ENCODE measurements at regions not wholly inside any gene's neighbourhood (a gene's known extent, or its start where the extent isn't known, plus 50 kb on each side); places are given as distances from the start of the nearest gene placed in this dataset.

- no peak overlapping the region for H3K4me3 ChIP-seq (ENCODE audit: low read length)
- no peaks in the 10 kb centered on the region for H4K20me1 ChIP-seq (ENCODE audit: insufficient read depth)
- H3K36me3 ChIP-seq (ENCODE audit: insufficient read depth, low read length), result no peaks in the 10 kb centered on the region
- no peak overlapping the region for H2AFZ ChIP-seq (ENCODE audit: low read depth, low read length)
- no peaks in the 10 kb centered on the region for H3K9me2 ChIP-seq (ENCODE audit: insufficient read depth, low read length)
- peaks cover 5% of the 10 kb centered on the region for H3F3A ChIP-seq (ENCODE audit: insufficient read depth, low read length, poor library complexity, severe bottlenecking)
- no peaks in the 10 kb centered on the region for H3K79me2 ChIP-seq (replicated peaks; ENCODE audit: insufficient read depth, low read length)
- H3K27ac ChIP-seq (ENCODE audit: low read length), result no peak overlapping the region
- no peak overlapping the region for H3K9ac ChIP-seq (ENCODE audit: low read length)
- no peaks in the 10 kb centered on the region for H3K9me3 ChIP-seq (ENCODE audit: low read length)
- H3K27me3 ChIP-seq (ENCODE audit: insufficient read depth, low read depth, low read length), result no peaks in the 10 kb centered on the region
- no peak for TF ChIP-seq SMC3 (conservative IDR thresholded peaks at IDR 0.05; ENCODE audit: poor library complexity)
- TF ChIP-seq, protein P1, sequence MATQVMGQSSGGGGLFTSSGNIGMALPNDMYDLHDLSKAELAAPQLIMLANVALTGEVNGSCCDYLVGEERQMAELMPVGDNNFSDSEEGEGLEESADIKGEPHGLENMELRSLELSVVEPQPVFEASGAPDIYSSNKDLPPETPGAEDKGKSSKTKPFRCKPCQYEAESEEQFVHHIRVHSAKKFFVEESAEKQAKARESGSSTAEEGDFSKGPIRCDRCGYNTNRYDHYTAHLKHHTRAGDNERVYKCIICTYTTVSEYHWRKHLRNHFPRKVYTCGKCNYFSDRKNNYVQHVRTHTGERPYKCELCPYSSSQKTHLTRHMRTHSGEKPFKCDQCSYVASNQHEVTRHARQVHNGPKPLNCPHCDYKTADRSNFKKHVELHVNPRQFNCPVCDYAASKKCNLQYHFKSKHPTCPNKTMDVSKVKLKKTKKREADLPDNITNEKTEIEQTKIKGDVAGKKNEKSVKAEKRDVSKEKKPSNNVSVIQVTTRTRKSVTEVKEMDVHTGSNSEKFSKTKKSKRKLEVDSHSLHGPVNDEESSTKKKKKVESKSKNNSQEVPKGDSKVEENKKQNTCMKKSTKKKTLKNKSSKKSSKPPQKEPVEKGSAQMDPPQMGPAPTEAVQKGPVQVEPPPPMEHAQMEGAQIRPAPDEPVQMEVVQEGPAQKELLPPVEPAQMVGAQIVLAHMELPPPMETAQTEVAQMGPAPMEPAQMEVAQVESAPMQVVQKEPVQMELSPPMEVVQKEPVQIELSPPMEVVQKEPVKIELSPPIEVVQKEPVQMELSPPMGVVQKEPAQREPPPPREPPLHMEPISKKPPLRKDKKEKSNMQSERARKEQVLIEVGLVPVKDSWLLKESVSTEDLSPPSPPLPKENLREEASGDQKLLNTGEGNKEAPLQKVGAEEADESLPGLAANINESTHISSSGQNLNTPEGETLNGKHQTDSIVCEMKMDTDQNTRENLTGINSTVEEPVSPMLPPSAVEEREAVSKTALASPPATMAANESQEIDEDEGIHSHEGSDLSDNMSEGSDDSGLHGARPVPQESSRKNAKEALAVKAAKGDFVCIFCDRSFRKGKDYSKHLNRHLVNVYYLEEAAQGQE (IDR thresholded peaks at IDR 0.05; ENCODE audit: borderline replicate concordance), result no peak
- TF ChIP-seq TAF1 (IDR thresholded peaks at IDR 0.05; ENCODE audit: low read depth), result no peak
- no peak for TF ChIP-seq EZH2 (IDR thresholded peaks at IDR 0.05; ENCODE audit: borderline replicate concordance, insufficient read depth, low read length, poor library complexity, severe bottlenecking)
- TF ChIP-seq RAD21 (conservative IDR thresholded peaks at IDR 0.05), result no peak
- no peak for TF ChIP-seq EP300 (conservative IDR thresholded peaks at IDR 0.05; ENCODE audit: poor library complexity, severe bottlenecking)
- TF ChIP-seq MXI1 (conservative IDR thresholded peaks at IDR 0.05; ENCODE audit: poor library complexity, severe bottlenecking), result no peak
- no peak for TF ChIP-seq CTCF (IDR thresholded peaks at IDR 0.05; ENCODE audit: poor library complexity, severe bottlenecking)
- no peak for TF ChIP-seq POLR2AphosphoS5 (IDR thresholded peaks at IDR 0.05)
- H3K4me2 ChIP-seq (ENCODE audit: low read length), result no peak overlapping the region
Observed at GRCh38 chr3:6719999-6720398, 140.9 kb upstream of the GRM7 start.

DNA sequence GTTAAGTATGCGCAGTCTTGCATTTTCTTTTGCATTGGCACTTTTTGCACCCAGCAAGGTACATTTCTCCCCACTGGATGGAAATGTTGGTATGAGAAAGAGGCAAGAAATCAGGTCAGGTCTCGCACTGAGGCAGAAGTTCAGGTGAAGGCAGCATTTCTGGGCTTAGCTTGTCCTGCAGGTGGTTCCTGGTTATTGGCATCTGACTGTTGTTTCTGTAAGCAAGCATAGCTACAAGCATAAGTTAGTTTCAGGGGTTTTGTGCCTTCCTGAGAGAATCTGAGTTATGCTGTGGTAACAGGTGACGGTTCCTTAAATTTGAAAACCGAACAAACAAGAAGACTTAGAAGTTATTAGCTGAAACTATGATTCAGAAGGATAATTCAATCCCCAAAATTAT, 139.4 kb upstream of the GRM7 start:
- no peaks in the 10 kb centered on the region for H3K36me3 ChIP-seq (ENCODE audit: insufficient read depth, low read length)
- H3K9me3 ChIP-seq (ENCODE audit: low read length), result no peaks in the 10 kb centered on the region
- H3K27ac ChIP-seq (ENCODE audit: low read length), result no peak overlapping the region
- no peaks in the 10 kb centered on the region for H3K27me3 ChIP-seq (ENCODE audit: insufficient read depth, low read depth, low read length)
- TF ChIP-seq SMC3 (conservative IDR thresholded peaks at IDR 0.05; ENCODE audit: poor library complexity), result no peak
- no peak for TF ChIP-seq CTCF (IDR thresholded peaks at IDR 0.05; ENCODE audit: poor library complexity, severe bottlenecking)
- no peak for TF ChIP-seq MXI1 (conservative IDR thresholded peaks at IDR 0.05; ENCODE audit: poor library complexity, severe bottlenecking)
- no peak for TF ChIP-seq POLR2AphosphoS5 (IDR thresholded peaks at IDR 0.05)
- no peak for TF ChIP-seq EP300 (conservative IDR thresholded peaks at IDR 0.05; ENCODE audit: poor library complexity, severe bottlenecking)
- no peak for TF ChIP-seq EZH2 (IDR thresholded peaks at IDR 0.05; ENCODE audit: borderline replicate concordance, insufficient read depth, low read length, poor library complexity, severe bottlenecking)
- TF ChIP-seq RAD21 (conservative IDR thresholded peaks at IDR 0.05), result no peak
- TF ChIP-seq, protein P1 (IDR thresholded peaks at IDR 0.05; ENCODE audit: borderline replicate concordance), result no peak
- TF ChIP-seq TAF1 (IDR thresholded peaks at IDR 0.05; ENCODE audit: low read depth), result no peak
- no peak overlapping the region for H3K9ac ChIP-seq (ENCODE audit: low read length)
- no peaks in the 10 kb centered on the region for H4K20me1 ChIP-seq (ENCODE audit: insufficient read depth)
- no peak overlapping the region for H3K4me2 ChIP-seq (ENCODE audit: low read length)
- H3K79me2 ChIP-seq (replicated peaks; ENCODE audit: insufficient read depth, low read length), result no peaks in the 10 kb centered on the region
- no peaks in the 10 kb centered on the region for H3K9me2 ChIP-seq (ENCODE audit: insufficient read depth, low read length)
- no peaks in the 10 kb centered on the region for H3F3A ChIP-seq (ENCODE audit: insufficient read depth, low read length, poor library complexity, severe bottlenecking)
- H3K4me3 ChIP-seq (ENCODE audit: low read length), result no peak overlapping the region
- H2AFZ ChIP-seq (ENCODE audit: low read depth, low read length), result no peak overlapping the region
